ENCODE measurements at regions not wholly inside any gene's neighbourhood (a gene's known extent, or its start where the extent isn't known, plus 50 kb on each side); places are given as distances from the start of the nearest gene placed in this dataset.

DNA sequence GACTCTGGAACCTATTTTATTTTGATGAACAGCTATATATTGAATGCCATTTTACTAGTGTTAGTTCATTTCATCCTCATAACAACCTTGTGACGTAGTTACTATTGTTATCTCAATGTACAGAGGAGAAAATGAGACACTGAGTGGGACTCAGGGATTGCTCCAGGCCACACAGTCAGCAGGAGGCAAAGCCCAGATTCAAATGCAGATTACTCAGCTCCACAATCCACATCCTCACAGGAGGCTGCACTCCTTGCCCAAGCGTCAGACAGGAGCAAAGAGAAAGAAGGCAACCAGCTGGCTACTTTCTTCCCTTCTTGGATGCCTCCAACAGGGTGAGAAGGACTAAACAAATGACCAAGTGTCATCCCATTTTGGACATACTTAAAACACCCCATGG is 92.0 kb upstream of the CCDC54 start:
- intact Hi-C loops (cut with DNase I; ENCODE audit: low total_unique reads) = no loop called here
- H3K36me3 ChIP-seq = no peaks in the 10 kb centered on the region
- no peak overlapping the region for H3K4me3 ChIP-seq
- H3K9me3 ChIP-seq = no peaks in the 10 kb centered on the region
- no peaks in the 10 kb centered on the region for H3K27me3 ChIP-seq
- H3K4me1 ChIP-seq = no peaks in the 10 kb centered on the region
- ATAC-seq (no peak), DNase-seq (no peak)
- no peak overlapping the region for H3K27ac ChIP-seq
- TF ChIP-seq POLR2A (IDR thresholded peaks at IDR 0.05) (no peak), CTCF (IDR thresholded peaks at IDR 0.05 in 4 of 5, conservative IDR thresholded peaks at IDR 0.05 in 1 of 5) (no peak)
- in situ Hi-C loops (cut with MboI; ENCODE audit: low sequenced_read_pairs in 4 of 4) = no loop called here

- DNase-seq (no peak), ATAC-seq (no peak)
- no peak overlapping the region for H3K4me3 ChIP-seq
- no peak overlapping the region for H3K27ac ChIP-seq
- in situ Hi-C loops (cut with MboI; ENCODE audit: low sequenced_read_pairs in 4 of 4) (no loop called here), intact Hi-C loops (cut with DNase I; ENCODE audit: low total_unique reads) (no loop called here)
- no peaks in the 10 kb centered on the region for H3K36me3 ChIP-seq
- no peaks in the 10 kb centered on the region for H3K9me3 ChIP-seq
- TF ChIP-seq POLR2A (IDR thresholded peaks at IDR 0.05) = no peak
- TF ChIP-seq CTCF (IDR thresholded peaks at IDR 0.05 in 4 of 5, conservative IDR thresholded peaks at IDR 0.05 in 1 of 5) = no peak
- H3K27me3 ChIP-seq = no peaks in the 10 kb centered on the region
- no peaks in the 10 kb centered on the region for H3K4me1 ChIP-seq
Measured at GRCh38 chr3:107289354-107289753, 87.9 kb upstream of the CCDC54 start.

DNA sequence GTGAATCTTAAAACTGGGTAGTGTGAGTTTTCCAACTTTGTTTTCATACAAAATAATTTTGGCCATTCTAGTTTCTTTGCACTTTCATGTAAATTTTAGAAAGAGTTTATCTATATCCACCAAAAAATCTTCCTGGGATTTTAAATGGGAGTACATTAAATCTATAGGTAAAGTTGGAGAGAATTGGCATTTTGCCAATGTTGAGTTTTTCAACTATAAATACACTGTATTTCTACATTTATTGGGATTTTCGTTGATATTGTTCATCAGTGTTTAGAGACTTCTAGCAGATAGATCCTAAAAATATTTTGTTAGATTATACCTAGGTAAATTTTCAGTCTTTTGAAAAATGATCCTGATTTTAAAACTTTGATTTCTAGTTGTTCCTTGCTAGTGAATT is 83.1 kb upstream of the CCDC54 start:
- DNase-seq (no peak), ATAC-seq (no peak)
- H3K27me3 ChIP-seq = no peaks in the 10 kb centered on the region
- no peaks in the 10 kb centered on the region for H3K9me3 ChIP-seq
- no peaks in the 10 kb centered on the region for H3K4me1 ChIP-seq
- intact Hi-C loops (cut with DNase I; ENCODE audit: low total_unique reads) = no loop called here
- H3K27ac ChIP-seq = no peak overlapping the region
- TF ChIP-seq CTCF (IDR thresholded peaks at IDR 0.05 in 4 of 5, conservative IDR thresholded peaks at IDR 0.05 in 1 of 5) = no peak
- no peak for TF ChIP-seq POLR2A (IDR thresholded peaks at IDR 0.05)
- in situ Hi-C loops (cut with MboI; ENCODE audit: low sequenced_read_pairs in 4 of 4) = no loop called here
- H3K4me3 ChIP-seq = no peak overlapping the region
- no peaks in the 10 kb centered on the region for H3K36me3 ChIP-seq

- no peak overlapping the region for H3K27ac ChIP-seq
- ATAC-seq (no peak), DNase-seq (no peak)
- no peaks in the 10 kb centered on the region for H3K27me3 ChIP-seq
- in situ Hi-C loops (cut with MboI; ENCODE audit: low sequenced_read_pairs in 4 of 4) = no loop called here
- H3K9me3 ChIP-seq = no peaks in the 10 kb centered on the region
- no peaks in the 10 kb centered on the region for H3K4me1 ChIP-seq
- intact Hi-C loops (cut with DNase I; ENCODE audit: low total_unique reads) = no loop called here
- no peaks in the 10 kb centered on the region for H3K36me3 ChIP-seq
- H3K4me3 ChIP-seq = no peak overlapping the region
- TF ChIP-seq CTCF (IDR thresholded peaks at IDR 0.05 in 4 of 5, conservative IDR thresholded peaks at IDR 0.05 in 1 of 5) = no peak
- TF ChIP-seq POLR2A (IDR thresholded peaks at IDR 0.05) = no peak
Measured at GRCh38 chr3:107297597-107297996, 79.6 kb upstream of the CCDC54 start.

DNA sequence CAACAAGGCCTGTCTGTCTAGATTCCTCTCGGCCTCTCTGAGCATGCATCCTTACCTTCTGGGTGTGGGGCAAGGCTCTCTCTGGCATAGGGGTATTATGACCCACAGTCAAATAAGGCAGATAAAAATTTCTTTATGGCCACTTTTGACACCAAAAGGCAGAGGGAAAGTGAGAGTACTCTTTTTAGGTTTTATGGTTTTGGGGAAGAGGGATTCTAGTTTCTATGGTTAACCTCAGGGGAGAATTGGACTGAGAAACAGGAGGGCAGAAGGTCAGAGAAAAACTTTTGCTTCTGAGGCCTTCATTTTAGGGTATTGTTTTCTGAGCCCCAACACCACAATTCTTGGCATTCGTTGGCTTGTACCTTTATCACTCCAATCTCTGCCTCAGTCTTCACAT is 70.0 kb upstream of the CCDC54 start:
- no peak for DNase-seq
- in situ Hi-C loops (cut with MboI; ENCODE audit: low sequenced_read_pairs in 4 of 4) = no loop called here

More for the DNA sequence above, 70.0 kb upstream of the CCDC54 start:
- ATAC-seq = no peak
- Histone ChIP-seq H3K36me3 (no peaks in the 10 kb centered on the region), H3K4me3 (no peak overlapping the region), H3K27ac (no peak overlapping the region), H3K4me1 (no peaks in the 10 kb centered on the region), H3K27me3 (no peaks in the 10 kb centered on the region), H3K9me3 (no peaks in the 10 kb centered on the region)
- intact Hi-C loops (cut with DNase I; ENCODE audit: low total_unique reads) = no loop called here
- TF ChIP-seq CTCF (IDR thresholded peaks at IDR 0.05 in 4 of 5, conservative IDR thresholded peaks at IDR 0.05 in 1 of 5) = no peak
- TF ChIP-seq POLR2A (IDR thresholded peaks at IDR 0.05) = no peak
